ENCODE measurements at regions not wholly inside any gene's neighbourhood (a gene's known extent, or its start where the extent isn't known, plus 50 kb on each side); places are given as distances from the start of the nearest gene placed in this dataset.

DNA sequence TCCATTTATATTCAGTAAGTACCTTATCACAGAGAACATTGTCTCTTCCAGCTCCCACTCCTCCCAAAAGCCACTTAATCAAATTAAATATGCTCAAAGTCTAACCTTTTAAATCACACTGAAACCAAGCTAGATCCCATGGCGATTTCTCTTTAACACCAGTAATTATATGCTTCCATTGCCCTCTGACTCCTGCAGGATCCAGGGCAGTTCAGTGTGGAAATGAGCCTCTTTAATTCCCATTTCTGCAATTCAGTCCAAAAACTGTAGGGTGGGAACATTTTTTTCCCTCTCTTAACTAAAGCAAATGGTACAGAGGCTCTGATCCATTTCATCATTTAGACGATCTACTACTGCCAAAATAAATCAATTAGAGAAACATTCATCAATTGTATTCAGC is 872.3 kb upstream of the PHF14 start:
- TF ChIP-seq SMC3 (IDR thresholded peaks at IDR 0.05; ENCODE audit: low read depth, low read length) (no peak), RFX5 (IDR thresholded peaks at IDR 0.05; ENCODE audit: low read depth, low read length) (no peak), BHLHE40 (IDR thresholded peaks at IDR 0.05; ENCODE audit: low read depth, low read length) (no peak), MXI1 (IDR thresholded peaks at IDR 0.05; ENCODE audit: borderline replicate concordance, low read depth, low read length) (no peak), RAD21 (IDR thresholded peaks at IDR 0.05; ENCODE audit: low read length) (no peak), POLR2A (IDR thresholded peaks at IDR 0.05; ENCODE audit: low read depth, low read length) (no peak), MAFK (IDR thresholded peaks at IDR 0.05; ENCODE audit: low read depth, low read length) (no peak), CEBPB (IDR thresholded peaks at IDR 0.05; ENCODE audit: low read depth, low read length) (no peak)
- TF ChIP-seq, protein P1, sequence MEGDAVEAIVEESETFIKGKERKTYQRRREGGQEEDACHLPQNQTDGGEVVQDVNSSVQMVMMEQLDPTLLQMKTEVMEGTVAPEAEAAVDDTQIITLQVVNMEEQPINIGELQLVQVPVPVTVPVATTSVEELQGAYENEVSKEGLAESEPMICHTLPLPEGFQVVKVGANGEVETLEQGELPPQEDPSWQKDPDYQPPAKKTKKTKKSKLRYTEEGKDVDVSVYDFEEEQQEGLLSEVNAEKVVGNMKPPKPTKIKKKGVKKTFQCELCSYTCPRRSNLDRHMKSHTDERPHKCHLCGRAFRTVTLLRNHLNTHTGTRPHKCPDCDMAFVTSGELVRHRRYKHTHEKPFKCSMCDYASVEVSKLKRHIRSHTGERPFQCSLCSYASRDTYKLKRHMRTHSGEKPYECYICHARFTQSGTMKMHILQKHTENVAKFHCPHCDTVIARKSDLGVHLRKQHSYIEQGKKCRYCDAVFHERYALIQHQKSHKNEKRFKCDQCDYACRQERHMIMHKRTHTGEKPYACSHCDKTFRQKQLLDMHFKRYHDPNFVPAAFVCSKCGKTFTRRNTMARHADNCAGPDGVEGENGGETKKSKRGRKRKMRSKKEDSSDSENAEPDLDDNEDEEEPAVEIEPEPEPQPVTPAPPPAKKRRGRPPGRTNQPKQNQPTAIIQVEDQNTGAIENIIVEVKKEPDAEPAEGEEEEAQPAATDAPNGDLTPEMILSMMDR (conservative IDR thresholded peaks at IDR 0.05; ENCODE audit: low read depth, low read length) = no peak

Measured in IMR-90 (cell line).